ENCODE measurements at regions not wholly inside any gene's neighbourhood (a gene's known extent, or its start where the extent isn't known, plus 50 kb on each side); places are given as distances from the start of the nearest gene placed in this dataset.
A peak's percentile ranks its signal among the peaks of the same experiment; 100 is the strongest.

GRCh38 chr6:33950891-33951889 lies 147.4 kb upstream of the MLN start:
- DNase-seq (ENCODE audit: low spot score), result no peak

DNA sequence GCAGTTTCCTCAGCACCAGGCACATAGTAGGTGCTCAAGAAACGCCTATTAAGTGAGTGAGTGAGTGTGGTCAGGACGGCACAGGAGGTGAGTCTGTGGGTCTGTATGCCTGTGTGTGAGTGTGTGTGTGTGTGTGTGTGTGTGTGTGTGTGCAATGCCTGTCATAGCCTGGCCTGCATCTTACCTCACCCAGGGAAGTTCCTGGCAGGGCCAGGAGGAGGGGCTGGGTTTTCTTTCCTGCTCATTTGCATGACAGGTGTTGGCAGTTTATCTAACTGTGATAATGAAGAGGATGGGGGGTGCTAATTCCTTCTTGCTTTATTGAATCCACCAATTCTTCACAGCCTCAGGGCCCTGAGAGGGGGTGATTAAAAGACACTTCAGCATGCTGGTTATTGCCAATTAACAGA lies 146.7 kb upstream of the MLN start:
- DNase-seq (ENCODE audit: low spot score), result no peak

- DNase-seq (ENCODE audit: low spot score), result no peak
Observed at GRCh38 chr6:33949877-33950435, 146.2 kb upstream of the MLN start.

- no peak for DNase-seq (ENCODE audit: low spot score)
Observed at GRCh38 chr6:33949111-33949510, 145.3 kb upstream of the MLN start.

DNA sequence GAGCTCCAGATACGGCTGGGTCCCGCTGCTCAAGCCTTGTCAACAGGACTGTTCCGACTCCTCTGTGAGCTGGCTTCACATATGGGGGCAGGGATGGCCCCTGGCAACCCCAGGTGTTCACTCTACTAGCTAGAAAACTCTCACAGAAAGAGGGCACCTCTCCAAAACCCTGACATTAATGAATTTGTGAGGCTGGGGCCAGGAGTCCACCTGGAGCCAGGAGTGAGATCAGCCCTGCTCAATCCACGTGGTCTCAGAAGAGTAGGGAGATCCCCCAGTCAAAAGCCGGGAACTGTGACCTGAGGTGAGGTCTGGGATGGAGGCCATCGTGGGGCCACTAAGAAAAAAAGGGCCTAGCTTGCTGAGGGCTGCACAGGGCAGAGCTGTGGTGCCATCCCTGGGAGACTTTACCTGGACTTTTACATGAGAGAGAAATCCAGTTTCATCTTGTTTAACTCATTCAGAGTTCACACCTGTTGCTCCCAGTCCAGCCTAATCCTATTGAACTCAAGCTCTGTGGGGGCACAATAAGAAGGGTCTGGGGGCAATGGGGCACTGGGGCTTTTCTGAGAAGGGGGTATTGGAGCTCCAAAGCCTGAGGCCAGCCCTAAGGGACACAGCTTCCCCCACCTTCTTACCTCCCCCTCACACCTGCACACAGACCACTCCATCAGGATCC lies 144.3 kb upstream of the MLN start:
- DNase-seq (ENCODE audit: low spot score), result no peak

DNA sequence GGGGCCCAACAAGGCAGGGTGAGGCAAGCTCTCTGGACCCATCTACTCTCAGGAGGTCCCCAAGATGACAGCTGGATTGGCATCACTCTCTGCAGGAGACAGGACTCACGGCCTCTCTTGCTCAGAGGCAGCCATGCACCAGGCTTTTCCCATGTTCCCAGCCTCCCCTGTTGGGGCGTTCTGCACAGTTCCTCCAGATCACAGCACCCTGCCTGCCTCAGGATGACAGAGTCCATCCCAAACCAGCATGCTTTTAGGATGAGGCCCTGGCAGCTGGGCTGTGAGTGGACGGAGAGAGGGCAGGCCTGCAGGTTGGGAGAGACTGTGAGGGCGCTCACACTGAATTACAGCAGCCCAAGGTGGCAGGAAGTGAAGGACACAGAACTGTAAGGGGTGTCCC lies 143.2 kb upstream of the MLN start:
- no peak for DNase-seq (ENCODE audit: low spot score)

- no peak for DNase-seq (ENCODE audit: low spot score)
Observed at GRCh38 chr6:33945931-33946330, 142.1 kb upstream of the MLN start.

DNA sequence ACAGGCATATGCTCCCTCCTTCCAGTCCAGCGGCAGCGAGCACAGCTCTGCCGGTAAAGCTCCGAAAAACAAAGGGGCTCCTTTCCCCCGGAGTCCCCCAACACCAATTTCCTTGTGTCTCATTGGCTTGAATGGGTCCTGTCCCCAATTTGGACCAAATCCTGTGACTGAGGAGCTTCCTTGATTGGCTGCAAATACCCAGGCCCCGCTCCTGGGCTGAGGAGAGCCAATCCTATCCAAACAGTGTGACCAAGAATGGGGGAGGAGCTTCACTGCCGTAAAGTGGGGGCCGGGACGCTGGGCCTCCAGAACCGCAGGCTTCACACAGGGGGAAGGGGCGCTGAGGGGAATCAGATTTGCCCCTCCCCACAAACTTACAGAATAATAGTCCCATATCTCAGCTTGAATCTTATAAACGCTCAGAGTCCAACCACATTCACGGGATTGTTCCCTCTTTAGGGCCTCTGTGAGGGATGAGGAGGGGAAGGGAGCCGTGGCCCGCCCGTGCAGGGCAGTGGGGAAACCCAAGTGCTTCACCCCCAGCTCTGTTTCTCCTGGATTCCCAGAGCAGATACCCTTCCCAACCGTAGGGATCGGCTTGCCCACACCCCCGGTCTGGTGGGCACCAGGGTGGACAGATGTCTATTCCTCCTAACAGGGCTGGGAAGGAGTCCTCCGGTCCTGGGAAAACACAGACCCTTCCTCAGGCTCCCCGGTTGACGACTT lies 141.0 kb upstream of the MLN start:
- DNase-seq (ENCODE audit: low spot score), result peak; percentile 47

DNA sequence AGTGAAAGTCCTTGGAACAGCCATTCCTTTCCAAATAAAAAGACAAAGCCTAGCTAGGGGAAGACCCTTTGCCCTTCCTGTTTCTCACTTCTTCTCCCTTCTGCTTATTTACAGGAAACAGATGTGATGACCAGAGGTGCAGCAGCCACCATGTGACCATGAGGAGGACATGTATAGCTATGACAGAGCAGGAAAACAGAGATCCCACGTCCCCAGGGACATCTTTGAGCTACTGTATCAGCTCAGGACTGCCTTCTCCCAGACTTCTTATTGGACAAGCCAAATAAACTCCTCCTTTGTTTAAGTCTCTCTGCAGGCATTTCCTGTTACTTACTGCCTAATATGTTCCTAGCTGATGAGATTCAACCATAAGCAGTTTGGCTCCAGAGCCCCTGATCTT lies 133.1 kb upstream of the MLN start:
- DNase-seq (ENCODE audit: low spot score), result no peak

DNA sequence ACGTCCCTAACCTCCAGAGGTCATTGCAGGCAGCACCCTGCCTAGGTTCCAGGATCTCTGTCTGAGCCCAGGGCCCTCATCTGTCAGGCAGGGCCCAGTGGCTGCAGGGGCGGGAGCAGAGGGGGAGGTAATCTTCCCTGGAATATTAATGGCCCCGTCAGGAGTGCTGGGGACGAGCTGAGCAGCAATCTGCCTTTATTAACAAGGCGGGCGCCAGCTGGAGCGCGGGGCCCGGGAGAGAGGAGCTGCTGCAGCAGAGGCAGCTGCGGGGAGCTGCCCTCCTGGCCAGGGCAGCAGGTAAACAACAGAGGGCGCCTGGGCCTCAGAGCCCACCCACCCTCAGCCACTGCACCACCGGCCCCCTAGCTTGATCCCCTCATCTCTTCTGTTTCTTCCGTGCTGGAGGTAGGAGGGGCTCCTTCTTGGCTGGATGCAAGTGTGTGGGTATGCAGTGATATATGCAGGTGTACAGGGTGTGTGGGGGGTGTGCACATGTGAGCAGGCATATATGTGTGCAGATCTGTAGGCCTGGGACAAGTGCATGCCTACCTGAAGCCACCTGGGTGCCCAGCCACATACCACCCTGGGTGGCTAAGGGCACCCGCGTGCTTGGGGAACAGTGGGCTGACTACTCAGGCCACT lies 131.8 kb upstream of the MLN start:
- DNase-seq (ENCODE audit: low spot score), result no peak

DNA sequence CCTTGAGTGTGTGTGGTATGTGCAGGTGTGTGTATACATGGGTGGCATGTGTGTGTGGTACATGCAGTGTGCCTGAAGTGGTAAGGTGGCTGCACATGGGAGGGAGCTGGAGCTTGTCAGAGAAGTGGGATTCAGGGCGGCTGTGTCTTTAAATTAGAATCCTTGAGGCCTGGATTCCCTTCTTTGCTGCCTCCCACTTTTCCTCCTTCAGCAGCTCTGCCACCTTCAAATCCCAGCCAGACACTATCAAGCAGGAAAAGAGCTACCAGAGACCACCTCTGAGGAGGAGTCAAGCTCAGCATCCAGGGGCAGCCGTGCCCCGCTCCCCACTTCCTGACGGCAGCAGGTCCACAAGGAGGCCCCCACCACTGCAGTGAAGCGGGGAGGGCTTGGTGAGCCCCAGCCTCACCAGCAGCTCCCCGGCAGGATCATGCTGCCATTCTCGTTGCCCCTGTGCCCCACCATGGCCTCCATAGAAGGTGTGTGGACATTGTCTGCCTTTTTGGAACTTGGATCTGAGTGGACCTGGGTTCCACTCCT lies 131.0 kb upstream of the MLN start:
- DNase-seq (ENCODE audit: low spot score), result no peak

DNA sequence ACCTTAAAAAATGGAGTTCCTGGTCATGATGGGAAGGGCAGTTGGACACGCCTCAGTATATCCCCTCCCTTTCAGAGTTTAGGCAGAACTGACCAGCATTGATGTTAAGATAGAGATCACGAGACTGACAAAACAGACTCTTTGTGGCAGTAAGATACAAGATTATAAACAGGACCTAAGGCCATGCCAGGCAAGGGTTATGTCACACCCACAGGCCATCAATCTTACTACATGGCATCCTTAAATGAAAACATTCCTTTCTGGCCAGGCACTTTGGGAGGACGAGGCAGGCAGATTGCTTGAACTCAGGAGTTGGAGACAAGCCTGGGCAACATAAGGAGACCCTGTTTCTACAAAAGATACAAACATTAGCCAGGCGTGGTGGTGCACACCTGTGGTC lies 129.3 kb upstream of the MLN start:
- DNase-seq (ENCODE audit: low spot score), result no peak

- no peak for DNase-seq (ENCODE audit: low spot score)
Observed at GRCh38 chr6:33931799-33932198, 128.0 kb upstream of the MLN start.

- DNase-seq (ENCODE audit: low spot score), result no peak
Observed at GRCh38 chr6:33929575-33930288, 125.9 kb upstream of the MLN start.

DNA sequence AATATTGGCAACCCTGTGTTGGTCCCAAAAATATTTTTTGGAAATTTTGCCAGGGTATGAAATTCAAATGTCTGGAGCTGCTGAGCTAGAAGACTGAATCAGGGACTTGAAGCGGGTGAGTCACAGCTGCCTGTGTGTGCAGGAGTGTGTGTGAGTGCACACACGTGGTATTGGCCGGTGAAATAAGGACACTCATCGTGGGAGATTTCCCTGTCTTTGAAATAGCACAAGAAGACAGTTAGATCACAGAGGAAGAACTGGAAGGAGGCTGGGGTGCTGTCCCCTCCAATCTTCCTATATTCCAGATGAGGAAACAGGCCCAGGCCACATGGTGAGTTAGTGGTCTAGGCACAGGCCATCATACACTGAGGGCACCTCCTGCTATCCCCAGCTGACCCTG lies 123.8 kb upstream of the MLN start:
- peak; percentile 79 for DNase-seq (ENCODE audit: low spot score)

- DNase-seq (ENCODE audit: low spot score), result no peak
Observed at GRCh38 chr6:33927112-33927511, 123.3 kb upstream of the MLN start.

DNA sequence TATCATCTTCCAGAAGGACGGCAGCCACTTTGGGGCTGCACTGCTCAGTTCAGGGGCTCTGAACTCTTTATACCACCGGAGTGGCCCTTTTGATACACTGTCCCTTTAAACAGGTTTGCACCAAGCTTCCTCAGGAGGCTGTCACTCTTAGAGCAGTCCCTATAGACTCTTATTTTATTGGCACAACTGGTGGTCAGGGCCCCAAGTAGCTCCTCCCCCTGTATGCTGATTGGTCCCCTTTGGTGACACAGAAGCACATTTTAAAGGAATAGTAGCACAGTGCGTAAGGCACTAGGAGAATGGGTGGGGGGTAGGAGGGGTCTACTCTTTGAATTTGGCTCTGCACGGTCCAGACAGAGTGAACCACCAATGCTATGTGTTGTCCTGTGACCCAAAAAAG lies 122.6 kb upstream of the MLN start:
- DNase-seq (ENCODE audit: low spot score), result peak; percentile 44

GRCh38 chr6:33925936-33926335 lies 122.1 kb upstream of the MLN start:
- DNase-seq (ENCODE audit: low spot score), result no peak

- DNase-seq (ENCODE audit: low spot score), result no peak
Observed at GRCh38 chr6:33925210-33925609, 121.4 kb upstream of the MLN start.

GRCh38 chr6:33924681-33925080 lies 120.9 kb upstream of the MLN start:
- no peak for DNase-seq (ENCODE audit: low spot score)
